Neural cell (in vitro differentiated cells): ENCODE measurements at regions not wholly inside any gene's neighbourhood (a gene's known extent, or its start where the extent isn't known, plus 50 kb on each side); places are given as distances from the start of the nearest gene placed in this dataset.

Experiments used
- H2AFZ ChIP-seq: fragments of 200-600, 300-800 bp; sonication (generic), shearing (Covaris generic); 2 replicates; pipeline ENCODE4 v1.6.0; 2014; ENCODE audit warnings: low read depth, mild to moderate bottlenecking, antibody characterized with exemption, low read length, moderate library complexity
- H3F3A ChIP-seq: fragments of 200-600 bp; shearing (Covaris generic); 2 replicates; pipeline ENCODE4 v1.6.1; 2016; ENCODE audit warnings: mild to moderate bottlenecking, moderate library complexity, mixed read lengths, antibody characterized with exemption, low read length; ENCODE audit not compliant: insufficient read depth, poor library complexity, severe bottlenecking
- H3K27ac ChIP-seq: fragments of 200-600, 300-800 bp; sonication (generic), shearing (Covaris generic); 2 replicates; pipeline ENCODE4 v1.5.1; 2014; ENCODE audit warnings: mild to moderate bottlenecking, low read length, moderate library complexity
- H3K27me3 ChIP-seq: fragments of 300-800, 200-600 bp; sonication (generic), shearing (Covaris generic); 2 replicates; pipeline ENCODE4 v1.6.0; 2014; ENCODE audit warnings: mild to moderate bottlenecking, low read depth, low read length, moderate library complexity; ENCODE audit not compliant: insufficient read depth
- H3K36me3 ChIP-seq: fragments of 300-800, 200-600 bp; sonication (generic), shearing (Covaris generic); 2 replicates; pipeline ENCODE4 v1.5.1; 2014; ENCODE audit warnings: mild to moderate bottlenecking, antibody characterized with exemption, low read length, moderate library complexity; ENCODE audit not compliant: insufficient read depth
- H3K4me2 ChIP-seq: fragments of 300-800, 200-600 bp; sonication (generic), shearing (Covaris generic); 2 replicates; pipeline ENCODE4 v1.6.0; 2014; ENCODE audit warnings: mild to moderate bottlenecking, low read length
- H3K4me3 ChIP-seq: fragments of 300-800, 200-600 bp; sonication (generic), shearing (Covaris generic); 2 replicates; pipeline ENCODE4 v1.5.1; 2014; ENCODE audit warnings: mild to moderate bottlenecking, low read length, moderate library complexity
- H3K79me2 ChIP-seq: fragments of 200-600 bp; shearing (Covaris generic); replicated peaks from 2 replicates; pipeline ENCODE4 v1.6.0; 2014; ENCODE audit warnings: mild to moderate bottlenecking, low read length, moderate library complexity; ENCODE audit not compliant: insufficient read depth
- H3K9ac ChIP-seq: fragments of 300-800, 200-600 bp; sonication (generic), shearing (Covaris generic); 2 replicates; pipeline ENCODE4 v1.6.1; 2016; ENCODE audit warnings: mild to moderate bottlenecking, low read length, mixed read lengths
- H3K9me2 ChIP-seq: fragments of 200-600 bp; shearing (Covaris generic); 2 replicates; pipeline ENCODE4 v1.6.1; 2016; ENCODE audit warnings: mild to moderate bottlenecking, low read length, mixed read lengths; ENCODE audit not compliant: insufficient read depth
- H3K9me3 ChIP-seq: fragments of 200-600, 300-800 bp; sonication (generic), shearing (Covaris generic); 2 replicates; pipeline ENCODE4 v1.6.1; 2016; ENCODE audit warnings: mild to moderate bottlenecking, mixed run types, low read length, moderate library complexity, mixed read lengths
- H4K20me1 ChIP-seq: fragments of 200-600 bp; shearing (Covaris generic); 2 replicates; pipeline ENCODE4 v1.6.1; 2016; ENCODE audit warnings: mild to moderate bottlenecking, mixed run types; ENCODE audit not compliant: insufficient read depth
- EP300 ChIP-seq: fragments of 450-650 bp; conservative IDR thresholded peaks from 2 replicates; pipeline ENCODE4 v1.6.1; 2014; ENCODE audit warnings: antibody characterized with exemption, mild to moderate bottlenecking, moderate library complexity; ENCODE audit not compliant: poor library complexity, severe bottlenecking
- EZH2 ChIP-seq: fragments of 200-600, 300-800 bp; shearing (Covaris generic), sonication (generic); IDR thresholded peaks from 2 replicates; pipeline ENCODE4 v1.6.1; 2014; ENCODE audit warnings: antibody characterized with exemption, low read length, borderline replicate concordance, mild to moderate bottlenecking; ENCODE audit not compliant: insufficient read depth, poor library complexity, severe bottlenecking
- MXI1 ChIP-seq: fragments of 450-650 bp; conservative IDR thresholded peaks from 2 replicates; pipeline ENCODE4 v1.6.1; 2014; ENCODE audit warnings: antibody characterized with exemption, mild to moderate bottlenecking; ENCODE audit not compliant: poor library complexity, severe bottlenecking
- POLR2AphosphoS5 ChIP-seq: IDR thresholded peaks from 2 replicates; pipeline ENCODE4 v1.6.1; 2012
- RAD21 ChIP-seq: fragments of 450-650 bp; conservative IDR thresholded peaks from 2 replicates; pipeline ENCODE4 v1.6.1; 2014; ENCODE audit warnings: antibody characterized with exemption, mild to moderate bottlenecking, moderate library complexity
- SMC3 ChIP-seq: fragments of 450-650 bp; conservative IDR thresholded peaks from 2 replicates; pipeline ENCODE4 v1.6.1; 2014; ENCODE audit warnings: antibody characterized with exemption, mild to moderate bottlenecking, moderate library complexity; ENCODE audit not compliant: poor library complexity
- TAF1 ChIP-seq: IDR thresholded peaks from 2 replicates; pipeline ENCODE4 v1.6.1; 2012; ENCODE audit warnings: low read depth
- TF ChIP-seq, protein P1 (sequence below): fragments of 450-650 bp; IDR thresholded peaks from 2 replicates; pipeline ENCODE4 v1.5.1; 2014; ENCODE audit warnings: antibody characterized with exemption, mild to moderate bottlenecking, moderate library complexity; ENCODE audit not compliant: poor library complexity, severe bottlenecking
- TF ChIP-seq, protein P2 (sequence below): IDR thresholded peaks from 2 replicates; pipeline ENCODE4 v1.6.1; 2012; ENCODE audit warnings: borderline replicate concordance

DNA sequence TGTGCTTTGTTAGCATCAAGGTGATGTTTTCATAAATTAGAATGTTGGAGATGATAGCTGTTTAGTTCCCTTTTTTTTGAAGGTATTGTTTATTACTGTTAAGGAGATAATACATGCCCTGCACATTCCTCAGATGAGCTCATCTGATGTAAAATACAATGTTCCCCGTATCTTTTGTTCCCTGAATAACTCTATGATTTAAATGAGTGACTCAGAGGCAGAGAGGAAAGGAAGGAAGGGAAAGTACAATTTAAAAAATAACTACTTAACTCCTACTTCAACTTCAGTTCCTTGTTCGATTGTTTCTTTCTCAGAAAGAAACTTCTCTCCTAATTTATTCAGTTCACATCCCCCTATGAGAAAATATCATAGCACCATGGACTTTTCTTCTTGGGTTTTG lies 208.7 kb downstream of the KCNE4 start:
- Histone ChIP-seq H3F3A (no peaks in the 10 kb centered on the region), H3K79me2 (no peaks in the 10 kb centered on the region), H3K36me3 (no peaks in the 10 kb centered on the region), H3K4me3 (no peak overlapping the region), H3K9ac (no peak overlapping the region), H3K4me2 (no peak overlapping the region), H3K9me2 (no peaks in the 10 kb centered on the region), H3K9me3 (no peaks in the 10 kb centered on the region), H3K27me3 (no peaks in the 10 kb centered on the region), H3K27ac (no peak overlapping the region), H2AFZ (no peak overlapping the region), H4K20me1 (no peaks in the 10 kb centered on the region)
- no peak for TF ChIP-seq SMC3

DNA sequence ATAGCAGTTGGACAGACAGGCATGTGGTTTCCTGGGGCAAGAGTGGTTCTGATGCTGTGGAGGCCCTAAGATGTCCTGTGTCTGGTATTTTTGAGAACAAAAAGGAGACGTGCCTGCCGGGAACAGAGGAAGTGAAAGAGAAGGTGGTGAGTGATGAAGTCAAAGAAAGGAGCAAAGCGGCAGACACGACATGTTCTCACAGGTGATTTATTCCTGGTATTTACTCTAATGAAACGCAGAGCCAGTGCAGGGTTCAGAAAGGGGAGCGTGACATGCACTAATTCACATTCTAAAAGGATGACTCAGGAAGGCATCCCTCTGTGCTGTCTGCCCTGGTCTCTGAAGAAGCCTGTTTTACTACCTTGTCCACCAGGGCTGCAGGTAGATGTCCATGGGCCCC lies 211.0 kb downstream of the KCNE4 start:
- TF ChIP-seq, protein P1, sequence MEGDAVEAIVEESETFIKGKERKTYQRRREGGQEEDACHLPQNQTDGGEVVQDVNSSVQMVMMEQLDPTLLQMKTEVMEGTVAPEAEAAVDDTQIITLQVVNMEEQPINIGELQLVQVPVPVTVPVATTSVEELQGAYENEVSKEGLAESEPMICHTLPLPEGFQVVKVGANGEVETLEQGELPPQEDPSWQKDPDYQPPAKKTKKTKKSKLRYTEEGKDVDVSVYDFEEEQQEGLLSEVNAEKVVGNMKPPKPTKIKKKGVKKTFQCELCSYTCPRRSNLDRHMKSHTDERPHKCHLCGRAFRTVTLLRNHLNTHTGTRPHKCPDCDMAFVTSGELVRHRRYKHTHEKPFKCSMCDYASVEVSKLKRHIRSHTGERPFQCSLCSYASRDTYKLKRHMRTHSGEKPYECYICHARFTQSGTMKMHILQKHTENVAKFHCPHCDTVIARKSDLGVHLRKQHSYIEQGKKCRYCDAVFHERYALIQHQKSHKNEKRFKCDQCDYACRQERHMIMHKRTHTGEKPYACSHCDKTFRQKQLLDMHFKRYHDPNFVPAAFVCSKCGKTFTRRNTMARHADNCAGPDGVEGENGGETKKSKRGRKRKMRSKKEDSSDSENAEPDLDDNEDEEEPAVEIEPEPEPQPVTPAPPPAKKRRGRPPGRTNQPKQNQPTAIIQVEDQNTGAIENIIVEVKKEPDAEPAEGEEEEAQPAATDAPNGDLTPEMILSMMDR: no peak
- TF ChIP-seq, protein P2, sequence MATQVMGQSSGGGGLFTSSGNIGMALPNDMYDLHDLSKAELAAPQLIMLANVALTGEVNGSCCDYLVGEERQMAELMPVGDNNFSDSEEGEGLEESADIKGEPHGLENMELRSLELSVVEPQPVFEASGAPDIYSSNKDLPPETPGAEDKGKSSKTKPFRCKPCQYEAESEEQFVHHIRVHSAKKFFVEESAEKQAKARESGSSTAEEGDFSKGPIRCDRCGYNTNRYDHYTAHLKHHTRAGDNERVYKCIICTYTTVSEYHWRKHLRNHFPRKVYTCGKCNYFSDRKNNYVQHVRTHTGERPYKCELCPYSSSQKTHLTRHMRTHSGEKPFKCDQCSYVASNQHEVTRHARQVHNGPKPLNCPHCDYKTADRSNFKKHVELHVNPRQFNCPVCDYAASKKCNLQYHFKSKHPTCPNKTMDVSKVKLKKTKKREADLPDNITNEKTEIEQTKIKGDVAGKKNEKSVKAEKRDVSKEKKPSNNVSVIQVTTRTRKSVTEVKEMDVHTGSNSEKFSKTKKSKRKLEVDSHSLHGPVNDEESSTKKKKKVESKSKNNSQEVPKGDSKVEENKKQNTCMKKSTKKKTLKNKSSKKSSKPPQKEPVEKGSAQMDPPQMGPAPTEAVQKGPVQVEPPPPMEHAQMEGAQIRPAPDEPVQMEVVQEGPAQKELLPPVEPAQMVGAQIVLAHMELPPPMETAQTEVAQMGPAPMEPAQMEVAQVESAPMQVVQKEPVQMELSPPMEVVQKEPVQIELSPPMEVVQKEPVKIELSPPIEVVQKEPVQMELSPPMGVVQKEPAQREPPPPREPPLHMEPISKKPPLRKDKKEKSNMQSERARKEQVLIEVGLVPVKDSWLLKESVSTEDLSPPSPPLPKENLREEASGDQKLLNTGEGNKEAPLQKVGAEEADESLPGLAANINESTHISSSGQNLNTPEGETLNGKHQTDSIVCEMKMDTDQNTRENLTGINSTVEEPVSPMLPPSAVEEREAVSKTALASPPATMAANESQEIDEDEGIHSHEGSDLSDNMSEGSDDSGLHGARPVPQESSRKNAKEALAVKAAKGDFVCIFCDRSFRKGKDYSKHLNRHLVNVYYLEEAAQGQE: no peak
- TF ChIP-seq EP300 (no peak), SMC3 (no peak), POLR2AphosphoS5 (no peak), MXI1 (no peak), RAD21 (no peak), TAF1 (no peak), EZH2 (no peak)
- H3K27me3 ChIP-seq: no peaks in the 10 kb centered on the region
- H3K36me3 ChIP-seq: no peaks in the 10 kb centered on the region
- H3K9me3 ChIP-seq: no peaks in the 10 kb centered on the region
- no peak overlapping the region for H3K4me3 ChIP-seq
- no peak overlapping the region for H3K4me2 ChIP-seq
- H3K27ac ChIP-seq: no peak overlapping the region
- no peaks in the 10 kb centered on the region for H4K20me1 ChIP-seq
- H2AFZ ChIP-seq: no peak overlapping the region
- H3K9ac ChIP-seq: no peak overlapping the region
- H3F3A ChIP-seq: no peaks in the 10 kb centered on the region
- H3K9me2 ChIP-seq: no peaks in the 10 kb centered on the region
- no peaks in the 10 kb centered on the region for H3K79me2 ChIP-seq

GRCh38 chr2:223264541-223265193 lies 212.7 kb downstream of the KCNE4 start:
- no peaks in the 10 kb centered on the region for H3K36me3 ChIP-seq
- no peaks in the 10 kb centered on the region for H3K79me2 ChIP-seq
- no peak overlapping the region for H3K4me2 ChIP-seq
- H3F3A ChIP-seq: no peaks in the 10 kb centered on the region
- no peak overlapping the region for H2AFZ ChIP-seq
- H3K9ac ChIP-seq: no peak overlapping the region
- no peak for TF ChIP-seq RAD21
- no peak for TF ChIP-seq TAF1
- TF ChIP-seq SMC3: no peak
- TF ChIP-seq POLR2AphosphoS5: no peak
- no peak for TF ChIP-seq EP300
- TF ChIP-seq, protein P1: no peak
- H3K9me2 ChIP-seq: no peaks in the 10 kb centered on the region
- H3K27me3 ChIP-seq: no peaks in the 10 kb centered on the region
- no peak overlapping the region for H3K27ac ChIP-seq
- H4K20me1 ChIP-seq: no peaks in the 10 kb centered on the region
- H3K4me3 ChIP-seq: no peak overlapping the region
- no peaks in the 10 kb centered on the region for H3K9me3 ChIP-seq
